H1 (cell line): ENCODE measurements at regions not wholly inside any gene's neighbourhood (a gene's known extent, or its start where the extent isn't known, plus 50 kb on each side); places are given as distances from the start of the nearest gene placed in this dataset.

Experiments
- CEBPB ChIP-seq: IDR thresholded peaks from 2 replicates; pipeline ENCODE4 v1.6.1; 2012; ENCODE audit warnings: low read depth, low read length
- CTCF ChIP-seq, 3 experiments: IDR thresholded peaks; 1 replicate in 2 of 3; 2 replicates in 1 of 3; pipeline versions ENCODE4 v1.5.1 to v1.6.1; 2011; ENCODE audit warnings: low read length in 3 of 3, mild to moderate bottlenecking in 3 of 3, inconsistent platforms in 2 of 3, low read depth in 1 of 3, moderate library complexity in 1 of 3; ENCODE audit not compliant: insufficient read depth in 1 of 3; ENCODE audit errors: control extremely low read depth in 1 of 3

GRCh38 chr10:93223336-93223735 lies 149.6 kb downstream of the CYP26A1 start:
- TF ChIP-seq CEBPB (no peak), CTCF (IDR thresholded peaks at IDR 0.05; ENCODE audit: control extremely low read depth in 1 of 3, insufficient read depth in 1 of 3, low read depth in 1 of 3, low read length in 3 of 3) (no peak)
